ENCODE measurements at regions not wholly inside any gene's neighbourhood (a gene's known extent, or its start where the extent isn't known, plus 50 kb on each side); places are given as distances from the start of the nearest gene placed in this dataset.

DNA sequence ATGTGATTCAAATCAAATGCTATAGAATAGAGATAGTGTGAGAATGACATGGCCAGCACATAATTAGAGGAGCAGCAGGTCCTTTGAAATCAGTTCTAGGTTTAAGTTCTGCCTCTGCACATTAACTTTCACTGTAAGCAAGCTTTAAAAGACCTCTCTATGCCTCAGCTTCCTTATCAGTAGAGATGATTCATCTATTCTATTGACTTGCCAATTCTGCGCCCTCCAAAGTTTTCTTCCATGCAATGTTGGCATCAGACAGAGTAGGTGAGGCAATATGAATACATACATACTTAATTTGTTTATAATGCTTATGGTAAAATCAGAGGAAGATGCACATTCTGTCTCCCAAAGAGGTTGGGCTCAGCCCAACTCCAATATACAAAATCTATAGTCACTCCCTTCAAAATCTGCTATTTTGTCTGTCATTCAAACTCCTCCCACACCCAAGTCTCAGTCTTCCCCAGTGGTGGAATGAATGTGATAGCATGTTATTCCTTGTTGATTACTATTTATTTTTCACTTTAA, 525.5 kb downstream of the RFC3 start:
- 47 to 64% (median 49%) methylated on average over 1 of the region's 1 CpG for WGBS, 4 donors
- peak in 3 of 7 donors; percentile 9 to 26 (median 17) for DNase-seq
- intact Hi-C loops (cut with DNase I), result no loop called here
- Histone ChIP-seq H3K4me1 (replicated peaks in 1 of 2) (peaks cover 0 to 19% of the 10 kb centered on the region in 2 donors), H3K27ac (no peak overlapping the region), H3K36me3 (replicated peaks in 1 of 2) (no peaks in the 10 kb centered on the region), H3K9me3 (replicated peaks in 1 of 3) (no peaks in the 10 kb centered on the region), H3K4me3 (no peak overlapping the region), H3K27me3 (no peaks in the 10 kb centered on the region)
- TF ChIP-seq POLR2A (IDR thresholded peaks at IDR 0.05), result no peak
- TF ChIP-seq, protein P1, sequence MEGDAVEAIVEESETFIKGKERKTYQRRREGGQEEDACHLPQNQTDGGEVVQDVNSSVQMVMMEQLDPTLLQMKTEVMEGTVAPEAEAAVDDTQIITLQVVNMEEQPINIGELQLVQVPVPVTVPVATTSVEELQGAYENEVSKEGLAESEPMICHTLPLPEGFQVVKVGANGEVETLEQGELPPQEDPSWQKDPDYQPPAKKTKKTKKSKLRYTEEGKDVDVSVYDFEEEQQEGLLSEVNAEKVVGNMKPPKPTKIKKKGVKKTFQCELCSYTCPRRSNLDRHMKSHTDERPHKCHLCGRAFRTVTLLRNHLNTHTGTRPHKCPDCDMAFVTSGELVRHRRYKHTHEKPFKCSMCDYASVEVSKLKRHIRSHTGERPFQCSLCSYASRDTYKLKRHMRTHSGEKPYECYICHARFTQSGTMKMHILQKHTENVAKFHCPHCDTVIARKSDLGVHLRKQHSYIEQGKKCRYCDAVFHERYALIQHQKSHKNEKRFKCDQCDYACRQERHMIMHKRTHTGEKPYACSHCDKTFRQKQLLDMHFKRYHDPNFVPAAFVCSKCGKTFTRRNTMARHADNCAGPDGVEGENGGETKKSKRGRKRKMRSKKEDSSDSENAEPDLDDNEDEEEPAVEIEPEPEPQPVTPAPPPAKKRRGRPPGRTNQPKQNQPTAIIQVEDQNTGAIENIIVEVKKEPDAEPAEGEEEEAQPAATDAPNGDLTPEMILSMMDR (IDR thresholded peaks at IDR 0.05), result no peak

DNA sequence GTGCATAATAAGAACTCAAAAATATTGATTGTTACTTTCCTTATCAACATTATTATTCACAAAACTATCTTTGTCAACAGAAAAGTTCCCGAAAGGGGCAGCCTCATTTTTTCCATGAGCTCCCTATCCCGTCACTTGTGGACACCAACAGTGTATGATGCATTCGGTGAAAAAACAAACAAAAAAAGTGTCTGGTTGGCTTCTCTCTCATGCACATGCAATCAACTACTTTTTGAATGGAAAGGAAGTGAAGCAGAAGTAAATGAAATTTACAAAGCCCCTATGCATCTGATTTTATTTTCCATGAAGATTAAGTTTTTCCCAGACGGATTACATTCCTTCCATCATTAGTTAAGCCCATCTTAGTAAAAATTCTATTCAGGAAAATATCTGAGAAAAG, 526.9 kb downstream of the RFC3 start:
- peaks cover 0 to 19% of the 10 kb centered on the region in 2 donors for H3K4me1 ChIP-seq (replicated peaks in 1 of 2)
- H3K9me3 ChIP-seq (replicated peaks in 1 of 3), result no peaks in the 10 kb centered on the region
- 74 to 80% (median 79%) methylated on average over 4 of the region's 4 CpGs for WGBS, 4 donors
- no peak overlapping the region for H3K27ac ChIP-seq
- DNase-seq, result peak in 1 of 7 donors; percentile 22
- H3K4me3 ChIP-seq, result no peak overlapping the region
- intact Hi-C loops (cut with DNase I), result no loop called here
- no peaks in the 10 kb centered on the region for H3K36me3 ChIP-seq (replicated peaks in 1 of 2)
- H3K27me3 ChIP-seq, result no peaks in the 10 kb centered on the region
- TF ChIP-seq POLR2A (IDR thresholded peaks at IDR 0.05), result no peak

DNA sequence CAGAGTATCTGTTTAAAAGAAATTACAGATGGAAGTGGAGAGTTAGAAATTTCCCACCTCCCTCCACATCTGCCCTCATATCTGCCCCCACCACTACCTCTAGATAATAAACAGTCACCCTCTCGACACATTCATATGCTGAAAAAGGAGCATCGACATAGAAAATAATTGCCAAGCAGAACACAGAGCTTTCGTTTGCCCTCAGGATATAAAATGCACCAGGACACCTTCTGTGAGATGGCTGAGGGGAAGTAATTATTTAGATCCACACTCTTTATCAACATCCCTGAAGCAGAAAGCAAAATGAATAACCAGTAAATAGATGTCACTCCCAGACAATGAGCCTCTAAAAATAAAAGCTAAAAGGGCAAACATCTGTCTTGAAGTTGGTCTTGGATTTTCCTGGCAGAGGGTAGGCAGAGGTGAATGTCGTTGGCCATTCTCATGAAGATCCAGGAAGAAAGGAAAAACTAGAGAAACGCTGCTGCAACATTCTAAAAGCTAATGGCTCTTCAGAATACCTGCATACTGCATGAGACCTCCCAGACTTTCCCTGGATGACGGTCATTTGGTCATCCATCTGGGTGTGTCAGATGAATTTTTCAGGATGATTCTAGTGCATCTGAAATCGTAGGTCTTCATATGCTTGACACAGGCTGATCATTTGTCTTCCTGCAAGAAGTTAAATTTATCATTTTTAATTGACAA, 527.5 kb downstream of the RFC3 start:
- WGBS, 4 donors, result 75 to 80% (median 76%) methylated on average over 7 of the region's 7 CpGs
- H3K27ac ChIP-seq, result no peak overlapping the region
- no peak for TF ChIP-seq POLR2A (IDR thresholded peaks at IDR 0.05)
- TF ChIP-seq, protein P1 (IDR thresholded peaks at IDR 0.05), result no peak
- no peak for DNase-seq
- intact Hi-C loops (cut with DNase I), result no loop called here
- peaks cover 0 to 19% of the 10 kb centered on the region in 2 donors for H3K4me1 ChIP-seq (replicated peaks in 1 of 2)
- H3K36me3 ChIP-seq (replicated peaks in 1 of 2), result no peaks in the 10 kb centered on the region
- H3K4me3 ChIP-seq, result no peak overlapping the region
- H3K27me3 ChIP-seq, result no peaks in the 10 kb centered on the region
- H3K9me3 ChIP-seq (replicated peaks in 1 of 3), result no peaks in the 10 kb centered on the region

DNA sequence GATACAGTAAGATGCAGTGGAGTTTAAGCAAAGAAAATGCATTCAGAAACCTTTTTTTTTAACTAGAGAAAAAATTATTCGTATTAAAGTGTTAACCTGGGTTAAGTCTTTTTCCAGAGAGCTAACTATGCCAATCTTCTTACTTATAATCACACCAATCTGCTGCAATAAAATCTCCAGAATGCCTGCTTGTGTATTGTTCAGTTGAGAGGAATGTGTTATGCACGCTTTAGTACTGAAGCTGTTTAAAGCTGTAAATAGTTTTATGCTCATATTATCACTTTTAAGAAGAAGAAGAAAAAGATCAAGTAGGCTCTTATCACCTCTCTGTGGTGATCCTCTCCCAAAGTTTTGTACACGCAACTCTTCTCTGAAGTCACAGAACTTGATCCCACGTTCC, 528.7 kb downstream of the RFC3 start:
- Histone ChIP-seq H3K36me3 (replicated peaks in 1 of 2) (no peaks in the 10 kb centered on the region), H3K27me3 (no peaks in the 10 kb centered on the region), H3K27ac (no peak overlapping the region), H3K4me3 (no peak overlapping the region), H3K9me3 (replicated peaks in 1 of 3) (no peaks in the 10 kb centered on the region), H3K4me1 (replicated peaks in 1 of 2) (peaks cover 0 to 19% of the 10 kb centered on the region in 2 donors)
- TF ChIP-seq, protein P1 (IDR thresholded peaks at IDR 0.05), result no peak
- no peak for TF ChIP-seq POLR2A (IDR thresholded peaks at IDR 0.05)
- intact Hi-C loops (cut with DNase I), result no loop called here
- 90 to 93% (median 92%) methylated on average over 4 of the region's 4 CpGs for WGBS, 4 donors
- DNase-seq, result no peak
